Cardiac muscle cell (in vitro differentiated cells and primary cell): ENCODE measurements at regions not wholly inside any gene's neighbourhood (a gene's known extent, or its start where the extent isn't known, plus 50 kb on each side); places are given as distances from the start of the nearest gene placed in this dataset.

Experiments
- DNase-seq, 2 donors: peaks; one replicate each; pipeline versions ENCODE4 v3.0.0 to v3.0.0-alpha.2; 2010 to 2017; ENCODE audit warnings: low read depth in 1 of 2, low spot score in 1 of 2
- H3K27ac ChIP-seq: fragments of 200-600 bp; sonication (generic); 2 replicates; pipeline ENCODE4 v1.5.1; 2016
- H3K27me3 ChIP-seq: fragments of 200-600 bp; sonication (generic); 2 replicates; pipeline ENCODE4 v1.6.0; 2016; ENCODE audit warnings: control low read depth
- H3K36me3 ChIP-seq: fragments of 200-600 bp; sonication (generic); 2 replicates; pipeline ENCODE4 v1.5.1; 2016; ENCODE audit warnings: control low read depth
- H3K4me1 ChIP-seq: fragments of 200-600 bp; sonication (generic); 2 replicates; pipeline ENCODE4 v1.8.1; 2017; ENCODE audit warnings: low read depth, mild to moderate bottlenecking, mixed run types
- H3K4me3 ChIP-seq: fragments of 200-600 bp; sonication (generic); 2 replicates; pipeline ENCODE4 v1.5.1; 2016; ENCODE audit warnings: mild to moderate bottlenecking
- H3K9me3 ChIP-seq: fragments of 200-600 bp; sonication (generic); 2 replicates; pipeline ENCODE4 v1.5.1; 2017; ENCODE audit warnings: low read depth, mild to moderate bottlenecking, control low read depth
- CTCF ChIP-seq: IDR thresholded peaks from 2 replicates; pipeline ENCODE4 v1.5.1; 2012; ENCODE audit warnings: low read depth, mild to moderate bottlenecking, low read length

GRCh38 chr1:57503337-57503736 lies 79.5 kb upstream of the DAB1 start:
- Histone ChIP-seq H3K36me3 (no peaks in the 10 kb centered on the region), H3K9me3 (no peaks in the 10 kb centered on the region), H3K27me3 (no peaks in the 10 kb centered on the region), H3K27ac (no peak overlapping the region), H3K4me3 (no peak overlapping the region), H3K4me1 (no peaks in the 10 kb centered on the region)
- no peak for TF ChIP-seq CTCF
- DNase-seq: no peak

- H3K4me3 ChIP-seq: no peak overlapping the region
- TF ChIP-seq CTCF: no peak
These were observed 76.4 kb upstream of the DAB1 start for GRCh38 chr1:57500136-57500830.

GRCh38 chr1:57494530-57495079 lies 70.7 kb upstream of the DAB1 start:
- DNase-seq: no peak
- no peaks in the 10 kb centered on the region for H3K27me3 ChIP-seq
- no peak for TF ChIP-seq CTCF
- H3K4me1 ChIP-seq: peaks cover 9% of the 10 kb centered on the region
- H3K4me3 ChIP-seq: no peak overlapping the region
- H3K36me3 ChIP-seq: no peaks in the 10 kb centered on the region
- H3K27ac ChIP-seq: no peak overlapping the region
- no peaks in the 10 kb centered on the region for H3K9me3 ChIP-seq

More at GRCh38 chr1:57500136-57500830, 76.4 kb upstream of the DAB1 start:
- no peak for DNase-seq
- H3K9me3 ChIP-seq: no peaks in the 10 kb centered on the region
- H3K27me3 ChIP-seq: no peaks in the 10 kb centered on the region
- H3K36me3 ChIP-seq: no peaks in the 10 kb centered on the region
- no peak overlapping the region for H3K27ac ChIP-seq
- no peaks in the 10 kb centered on the region for H3K4me1 ChIP-seq

GRCh38 chr1:57492586-57493226 lies 68.8 kb upstream of the DAB1 start:
- Histone ChIP-seq H3K36me3 (no peaks in the 10 kb centered on the region), H3K27me3 (no peaks in the 10 kb centered on the region), H3K27ac (no peak overlapping the region), H3K4me1 (peaks cover 9% of the 10 kb centered on the region), H3K9me3 (no peaks in the 10 kb centered on the region), H3K4me3 (no peak overlapping the region)
- DNase-seq: no peak
- no peak for TF ChIP-seq CTCF

- Histone ChIP-seq H3K4me3 (no peak overlapping the region), H3K27ac (no peak overlapping the region), H3K4me1 (peaks cover 9% of the 10 kb centered on the region), H3K9me3 (no peaks in the 10 kb centered on the region), H3K36me3 (no peaks in the 10 kb centered on the region), H3K27me3 (no peaks in the 10 kb centered on the region)
- peak in 1 of 2 donors; percentile 63 for DNase-seq
- TF ChIP-seq CTCF: no peak
These were observed 65.6 kb upstream of the DAB1 start for GRCh38 chr1:57489358-57490036.
